ENCODE measurements at regions not wholly inside any gene's neighbourhood (a gene's known extent, or its start where the extent isn't known, plus 50 kb on each side); places are given as distances from the start of the nearest gene placed in this dataset.
A peak's percentile ranks its signal among the peaks of the same experiment; 100 is the strongest.

DNA sequence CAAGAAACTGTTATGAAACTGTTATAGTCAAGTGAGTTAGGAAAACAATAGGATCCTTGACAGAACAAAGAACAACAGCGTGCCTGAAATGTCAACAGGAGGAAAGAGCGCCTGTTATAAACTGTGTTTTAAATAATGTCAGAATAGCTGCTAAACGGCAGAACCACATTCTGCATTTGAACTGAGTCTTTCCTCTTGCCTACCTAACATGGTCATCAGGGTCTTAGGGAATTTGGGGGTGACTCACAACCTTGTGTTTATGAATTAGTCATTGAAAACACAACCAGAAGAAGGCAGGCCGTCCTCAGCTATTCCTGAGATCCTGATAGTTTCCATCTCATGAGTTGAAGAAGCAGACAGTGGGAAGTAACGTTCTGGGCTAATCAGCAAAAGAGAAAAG, 222.0 kb upstream of the FN1 start:
- Histone ChIP-seq H2BK15ac (ENCODE audit: low read length) (no peak overlapping the region), H3K27ac (ENCODE audit: low read depth, low read length) (no peak overlapping the region), H2BK20ac (ENCODE audit: low read length) (no peak overlapping the region), H2BK5ac (ENCODE audit: low read depth, low read length) (no peak overlapping the region), H3K27me3 (replicated peaks in 1 of 4; ENCODE audit: control insufficient read depth in 3 of 4, extremely low read depth in 1 of 4, insufficient read depth in 3 of 4, low read length in 3 of 4) (no peaks in the 10 kb centered on the region), H4K20me1 (replicated peaks in 1 of 2; ENCODE audit: control insufficient read depth in 1 of 2, insufficient read depth in 2 of 2, low read length in 2 of 2) (no peaks in the 10 kb centered on the region), H3K4me3 (ENCODE audit: extremely low read depth in 1 of 4, insufficient read depth in 2 of 4, low read depth in 3 of 4, low read length in 4 of 4) (no peak overlapping the region), H2AFZ (ENCODE audit: low read length) (no peak overlapping the region), H3K9me3 (ENCODE audit: insufficient read depth in 2 of 2, low read depth in 1 of 2, low read length in 1 of 2) (no peaks in the 10 kb centered on the region), H3K9ac (replicated peaks in 1 of 4; ENCODE audit: extremely low read depth in 1 of 4, low read depth in 3 of 4, low read length in 3 of 4) (no peak overlapping the region), H2BK120ac (replicated peaks; ENCODE audit: low read depth, low read length) (no peak overlapping the region), H4K5ac (ENCODE audit: insufficient read length, low read depth, low read length) (no peak overlapping the region), H4K8ac (ENCODE audit: extremely low read depth, insufficient read depth, low read length) (no peak overlapping the region), H3K23me2 (ENCODE audit: low read depth, low read length) (no peaks in the 10 kb centered on the region), H3K4me1 (replicated peaks in 1 of 4; ENCODE audit: control insufficient read depth in 3 of 4, insufficient read depth in 4 of 4, low read length in 3 of 4) (no peaks in the 10 kb centered on the region), H3K4me2 (ENCODE audit: insufficient read depth in 1 of 2, low read depth in 2 of 2, low read length in 2 of 2) (no peak overlapping the region), H2BK12ac (ENCODE audit: low read depth, low read length) (no peak overlapping the region), H4K91ac (replicated peaks; ENCODE audit: insufficient read length, low read length) (no peak overlapping the region), H3K36me3 (ENCODE audit: control insufficient read depth in 2 of 4, insufficient read depth in 4 of 4, low read length in 3 of 4) (no peaks in the 10 kb centered on the region), H2AK5ac (ENCODE audit: low read depth, low read length) (no peak overlapping the region), H3K14ac (ENCODE audit: insufficient read length) (no peak overlapping the region), H3K79me1 (ENCODE audit: low read depth, low read length) (no peaks in the 10 kb centered on the region), H3K56ac (replicated peaks; ENCODE audit: insufficient read length, low read depth, low read length) (no peak overlapping the region), H3K23ac (ENCODE audit: insufficient read length) (no peak overlapping the region), H3K4ac (replicated peaks; ENCODE audit: insufficient read length, low read depth, low read length) (no peak overlapping the region), H3K18ac (ENCODE audit: extremely low read depth, low read length) (no peak overlapping the region), H3K79me2 (ENCODE audit: control insufficient read depth in 1 of 2, insufficient read depth in 2 of 2, low read length in 2 of 2) (no peaks in the 10 kb centered on the region)
- FAIRE-seq = no peak
- peak in 1 of 2 experiments; percentile 2 for DNase-seq (ENCODE audit: low read depth in 1 of 2, low spot score in 2 of 2)
- ChIA-PET CTCF (ENCODE audit: partially characterized antibody) (no interaction called here), POLR2A (ENCODE audit: partially characterized antibody) (no interaction called here)
- 83% methylated on average over 5 of the region's 5 CpGs; no CpG with 5 or more reads in 1 of the 2 experiments for WGBS, 2 experiments (ENCODE audit: extremely low coverage in 1 of 2, insufficient coverage in 1 of 2, insufficient read length in 1 of 2, insufficient replicate concordance in 2 of 2, low coverage in 1 of 2, low lambda C conversion rate in 2 of 2, missing lambda C conversion rate in 1 of 2)
- TF ChIP-seq PHF8 (conservative IDR thresholded peaks at IDR 0.05; ENCODE audit: low read depth, low read length) (no peak), NANOG (IDR thresholded peaks at IDR 0.05; ENCODE audit: insufficient read depth, low read depth, low read length, poor library complexity, severe bottlenecking) (no peak), TEAD4 (IDR thresholded peaks at IDR 0.05; ENCODE audit: low read depth, low read length) (no peak), SP4 (IDR thresholded peaks at IDR 0.05; ENCODE audit: low read length) (no peak), TAF1 (IDR thresholded peaks at IDR 0.05; ENCODE audit: low read depth, low read length) (no peak)

All from H1 (cell line).